ENCODE measurements at regions not wholly inside any gene's neighbourhood (a gene's known extent, or its start where the extent isn't known, plus 50 kb on each side); places are given as distances from the start of the nearest gene placed in this dataset.
A peak's percentile ranks its signal among the peaks of the same experiment; 100 is the strongest.

DNA sequence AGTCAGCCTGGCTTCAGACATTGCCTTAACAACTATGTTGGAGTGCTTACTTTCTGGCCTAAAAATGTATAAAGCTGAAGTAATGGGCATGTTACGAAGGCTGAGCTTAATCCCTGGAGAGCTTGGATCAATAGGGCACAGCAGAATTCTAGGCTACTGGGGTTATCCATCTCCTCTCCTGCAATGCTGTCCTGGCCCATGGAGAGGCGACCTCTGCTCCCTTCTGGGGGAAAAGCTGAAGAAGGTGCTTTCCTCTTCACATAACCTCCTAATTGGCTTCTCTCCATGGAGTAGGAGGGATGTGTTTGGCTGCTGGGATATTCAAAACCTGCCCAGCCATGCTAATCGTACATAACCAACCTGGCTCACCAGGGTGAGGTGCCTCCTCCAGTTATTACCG, 403.5 kb downstream of the DMRT2 start:
- ATAC-seq, result no peak
- intact Hi-C loops (cut with DNase I, micrococcal nuclease), result no loop called here
- DNase-seq, result no peak

DNA sequence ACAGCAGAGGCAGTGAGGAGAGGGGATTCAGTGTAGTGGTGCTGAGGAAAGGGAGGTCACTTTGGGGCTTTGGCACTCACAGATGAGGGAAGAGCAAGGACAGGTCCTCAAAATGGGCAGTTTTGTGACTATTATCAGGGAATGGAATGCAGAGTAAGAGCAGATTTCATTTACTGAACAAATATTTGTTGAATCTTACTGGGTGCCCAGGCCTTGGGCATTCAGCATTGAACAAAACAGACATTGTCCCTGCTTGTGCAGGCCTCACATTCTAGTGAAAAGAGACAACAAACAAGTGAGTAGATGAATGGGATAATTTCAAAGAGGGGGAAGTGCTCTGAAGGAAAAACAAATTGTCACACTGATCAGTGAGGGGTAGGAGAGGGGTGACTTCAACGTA, 404.1 kb downstream of the DMRT2 start:
- ATAC-seq (no peak), DNase-seq (no peak)
- intact Hi-C loops (cut with DNase I, micrococcal nuclease), result no loop called here

DNA sequence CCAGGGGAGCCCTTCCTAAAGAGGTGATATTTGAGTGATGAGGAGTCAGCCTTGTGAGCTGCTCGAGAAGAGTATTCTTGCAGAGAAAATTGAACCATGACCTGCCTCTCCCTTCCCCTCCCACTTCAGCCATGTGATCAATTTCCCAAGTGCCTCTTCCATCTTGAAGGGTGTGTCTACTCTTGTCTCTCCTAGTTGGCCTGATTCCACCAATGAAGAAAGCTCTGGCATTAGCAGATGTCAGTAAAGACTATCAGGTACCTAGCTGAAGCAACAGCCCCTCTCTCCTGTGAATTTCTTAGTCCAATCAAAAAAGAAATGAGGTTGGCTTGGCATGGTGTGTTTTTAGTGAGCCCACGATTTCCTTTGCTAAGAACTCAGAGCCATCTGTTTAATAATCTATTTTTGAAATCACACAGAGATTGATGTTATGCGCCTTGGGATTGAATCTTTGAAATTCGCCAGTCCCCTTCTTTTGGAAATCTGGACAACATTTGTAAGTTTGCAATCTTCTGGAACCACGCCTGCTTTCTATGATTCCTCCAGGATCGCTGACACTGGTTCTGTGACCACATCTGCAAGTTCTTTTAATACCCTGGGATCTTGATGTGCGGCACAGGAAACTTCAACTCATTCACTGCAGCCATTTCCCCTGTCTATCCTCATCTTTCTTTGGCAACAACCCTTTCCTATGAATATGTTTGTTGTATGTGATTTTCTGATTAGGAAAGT, 404.6 kb downstream of the DMRT2 start:
- DNase-seq, result no peak
- peak; percentile 44 for ATAC-seq
- intact Hi-C loops (cut with DNase I, micrococcal nuclease), result no loop called here

DNA sequence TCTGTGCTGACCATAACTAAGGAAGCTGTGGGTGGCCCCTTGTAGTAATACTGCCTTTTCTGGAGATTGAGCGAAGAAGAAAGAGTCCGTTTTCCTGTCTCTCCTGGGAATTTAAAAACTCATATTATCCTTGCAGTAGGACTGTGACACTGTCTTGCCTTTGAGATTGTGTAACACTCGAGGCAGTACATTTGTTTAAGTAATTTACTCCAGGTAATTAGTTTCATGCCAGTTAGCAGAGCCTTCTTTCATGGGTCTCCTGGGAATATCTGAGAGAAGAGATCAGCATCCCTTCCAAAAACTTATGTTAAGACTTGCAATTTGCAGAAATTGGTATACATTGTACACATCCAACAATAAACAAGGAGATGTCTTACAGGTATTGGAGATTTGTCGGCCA, 405.6 kb downstream of the DMRT2 start:
- no peak for ATAC-seq
- intact Hi-C loops (cut with DNase I, micrococcal nuclease), result no loop called here

DNA sequence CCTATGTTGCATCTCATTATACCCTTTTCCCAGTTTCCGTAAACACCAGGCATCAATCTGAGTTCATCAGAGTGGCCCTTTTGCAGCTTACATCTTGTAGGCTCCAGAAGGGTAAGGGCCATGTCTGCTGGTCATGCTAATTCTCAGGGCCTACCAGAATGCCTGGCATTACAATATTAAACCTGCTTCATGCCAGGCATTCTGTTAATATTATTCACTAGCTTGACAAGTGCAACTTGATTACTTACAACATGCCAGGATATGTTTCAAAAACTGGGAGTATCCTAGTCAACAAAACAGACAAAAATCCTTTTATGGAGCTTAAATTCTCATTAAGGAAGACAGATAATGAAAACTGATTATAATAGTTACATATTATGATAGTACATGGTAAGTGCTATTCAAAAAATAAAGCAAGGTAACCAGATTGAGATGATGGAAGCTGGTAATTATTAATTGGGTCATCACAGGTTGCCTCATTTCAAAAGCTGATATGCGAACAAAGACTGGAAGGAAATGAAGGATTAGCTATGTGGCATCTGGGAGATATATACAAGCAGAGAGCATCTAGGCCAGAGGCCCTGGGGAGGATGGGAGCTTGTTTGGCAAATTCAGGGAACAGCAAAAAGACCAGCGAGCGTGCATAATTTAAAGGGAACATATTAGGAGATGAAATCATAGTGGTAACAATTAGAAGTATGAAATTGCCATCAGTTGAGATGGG, 406.3 kb downstream of the DMRT2 start:
- no peak for DNase-seq
- intact Hi-C loops (cut with DNase I, micrococcal nuclease), result no loop called here
- ATAC-seq, result no peak

More for the DNA sequence above, 405.6 kb downstream of the DMRT2 start:
- no peak for DNase-seq

DNA sequence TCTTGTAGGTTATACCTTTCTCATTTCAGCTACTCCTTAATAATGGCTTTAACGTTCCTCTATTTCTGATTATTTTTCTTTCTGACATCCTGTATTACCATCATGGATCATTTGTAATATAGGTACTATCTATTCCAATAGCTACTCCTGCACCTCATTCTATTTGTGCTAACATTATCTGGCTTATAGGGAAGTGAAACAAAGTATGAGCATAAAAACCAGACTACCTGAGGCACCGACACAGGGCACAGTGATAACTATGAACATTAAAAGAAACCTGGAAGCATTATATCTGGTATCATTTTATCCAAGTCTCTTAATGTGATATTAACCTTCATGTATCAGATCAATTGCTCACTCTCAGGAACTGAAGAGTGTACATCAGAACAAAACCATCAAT, 407.3 kb downstream of the DMRT2 start:
- ATAC-seq (no peak), DNase-seq (no peak)
- intact Hi-C loops (cut with DNase I, micrococcal nuclease), result no loop called here

DNA sequence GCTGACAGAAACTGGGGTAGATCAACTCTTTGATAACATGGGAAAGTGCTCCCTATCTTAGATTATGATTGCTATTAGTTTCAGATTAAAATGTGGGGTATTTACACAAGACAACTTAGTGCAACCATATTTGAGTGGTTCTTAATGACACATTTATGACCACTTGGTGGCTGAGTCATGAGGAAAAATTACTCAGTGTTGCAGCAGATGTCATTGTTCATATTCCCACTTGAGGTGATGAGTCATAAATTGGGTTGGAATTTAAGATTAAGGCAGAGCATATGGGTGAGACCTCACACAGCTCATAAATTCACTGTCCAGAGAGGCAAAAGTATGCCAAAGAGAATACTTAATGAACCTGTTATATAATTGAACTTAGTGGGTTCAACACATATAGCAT, 408.3 kb downstream of the DMRT2 start:
- ATAC-seq (peak; percentile 21), DNase-seq (no peak)
- intact Hi-C loops (cut with DNase I, micrococcal nuclease), result no loop called here

DNA sequence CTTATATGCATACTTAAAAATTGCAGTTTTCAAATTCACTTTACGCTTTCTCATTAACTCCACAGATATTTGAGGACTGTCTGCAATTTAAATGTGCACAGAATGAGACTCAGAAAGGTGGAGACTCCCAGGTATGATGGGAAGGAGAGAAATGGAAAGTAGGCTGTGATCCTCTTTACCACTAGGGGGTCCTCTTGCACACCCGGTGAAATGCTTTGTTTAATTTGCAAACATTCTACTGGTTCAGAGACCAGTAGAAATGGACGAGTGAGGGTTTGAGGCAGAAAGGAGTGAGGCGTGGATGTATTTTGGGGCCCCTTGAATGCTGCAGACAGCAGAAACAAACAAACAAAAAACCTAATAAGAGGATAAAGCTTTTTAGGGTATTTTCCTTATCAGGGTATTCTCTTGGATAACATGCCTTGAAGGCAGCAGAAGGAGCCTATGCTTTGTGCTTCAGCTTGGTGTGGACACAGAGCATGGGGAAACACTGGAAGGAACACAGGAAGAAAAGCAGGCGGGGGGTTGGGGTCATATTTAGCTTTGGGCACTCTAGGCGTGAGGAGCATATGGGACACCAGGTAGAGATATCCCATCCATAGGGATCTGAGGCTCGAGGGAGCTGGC, 410.1 kb downstream of the DMRT2 start:
- ATAC-seq (peak; percentile 57), DNase-seq (peak in 1 of 2 donors; percentile 6)
- intact Hi-C loops (cut with DNase I, micrococcal nuclease), result no loop called here

DNA sequence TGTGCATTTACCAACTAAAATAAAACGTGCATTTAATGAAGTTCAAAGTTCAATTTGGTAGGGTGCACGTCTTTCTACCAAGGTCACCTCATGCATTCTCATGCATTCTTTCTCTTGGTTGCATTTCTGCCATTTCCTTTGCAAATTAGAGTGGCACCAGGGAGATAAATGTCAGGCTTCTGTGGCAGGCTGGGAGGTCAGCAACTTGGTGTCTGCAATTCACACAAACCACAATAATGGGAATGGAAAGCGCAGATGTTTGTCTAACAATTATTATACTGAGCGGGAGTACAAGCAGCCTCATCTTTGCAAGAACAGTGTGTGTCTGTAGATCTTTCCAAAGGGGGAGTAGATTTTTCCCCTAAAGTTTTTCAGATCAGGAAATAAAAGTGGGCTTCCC, 411.7 kb downstream of the DMRT2 start:
- no peak for ATAC-seq
- DNase-seq, result no peak
- intact Hi-C loops (cut with DNase I, micrococcal nuclease), result no loop called here

DNA sequence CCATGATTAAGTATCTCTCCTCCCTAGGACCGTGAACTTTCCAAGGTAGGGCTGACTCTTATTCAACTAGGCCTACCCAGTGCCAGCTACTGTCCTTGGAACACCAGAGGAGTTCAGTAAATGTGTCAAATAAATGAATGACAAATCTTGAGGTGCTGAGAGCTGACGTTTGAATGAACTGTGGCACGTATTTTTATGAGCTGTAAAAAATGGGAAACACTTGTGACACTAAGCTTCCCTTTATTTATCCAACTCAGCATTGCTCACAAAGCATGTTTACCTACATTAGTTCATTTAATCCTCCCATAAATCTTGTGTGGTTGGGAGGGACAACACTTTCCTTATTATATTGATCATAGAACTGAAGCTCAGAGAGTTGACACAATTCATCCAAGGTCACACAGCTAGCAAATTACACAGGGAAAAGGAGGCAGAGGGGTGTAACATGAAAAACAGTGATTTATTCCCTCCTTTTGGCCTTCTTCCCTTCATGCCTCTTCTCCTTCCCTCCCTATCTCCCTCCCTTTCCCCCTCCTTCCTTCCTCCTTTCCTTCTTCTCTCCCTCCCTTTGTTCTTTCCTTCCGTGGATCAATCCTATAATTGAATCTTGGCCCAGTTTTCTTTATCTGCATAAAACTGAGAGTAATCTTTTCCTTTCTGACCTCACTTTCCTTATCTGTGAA, 412.6 kb downstream of the DMRT2 start:
- intact Hi-C loops (cut with DNase I, micrococcal nuclease), result no loop called here
- DNase-seq, result no peak
- peak; percentile 68 for ATAC-seq

DNA sequence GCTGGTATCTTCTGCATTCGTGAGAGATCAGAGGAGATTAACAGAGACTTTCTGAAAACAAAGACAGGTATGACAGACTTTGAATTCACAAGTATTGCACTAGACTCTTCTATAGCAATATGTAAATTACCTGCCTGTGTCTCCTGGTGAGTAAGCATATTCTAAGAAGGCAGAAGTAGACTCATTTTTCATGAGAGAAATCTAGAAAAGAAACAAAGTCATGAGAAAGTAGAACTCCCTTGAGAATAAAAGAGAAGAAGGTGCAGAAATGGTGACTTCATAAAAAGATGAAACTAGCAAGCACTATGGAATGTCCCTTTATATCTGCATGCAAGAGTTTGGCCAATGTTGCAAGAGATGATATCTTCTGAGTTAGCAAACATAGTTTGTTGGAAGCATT, 419.8 kb downstream of the DMRT2 start:
- intact Hi-C loops (cut with DNase I, micrococcal nuclease), result no loop called here
- ATAC-seq, result no peak

DNA sequence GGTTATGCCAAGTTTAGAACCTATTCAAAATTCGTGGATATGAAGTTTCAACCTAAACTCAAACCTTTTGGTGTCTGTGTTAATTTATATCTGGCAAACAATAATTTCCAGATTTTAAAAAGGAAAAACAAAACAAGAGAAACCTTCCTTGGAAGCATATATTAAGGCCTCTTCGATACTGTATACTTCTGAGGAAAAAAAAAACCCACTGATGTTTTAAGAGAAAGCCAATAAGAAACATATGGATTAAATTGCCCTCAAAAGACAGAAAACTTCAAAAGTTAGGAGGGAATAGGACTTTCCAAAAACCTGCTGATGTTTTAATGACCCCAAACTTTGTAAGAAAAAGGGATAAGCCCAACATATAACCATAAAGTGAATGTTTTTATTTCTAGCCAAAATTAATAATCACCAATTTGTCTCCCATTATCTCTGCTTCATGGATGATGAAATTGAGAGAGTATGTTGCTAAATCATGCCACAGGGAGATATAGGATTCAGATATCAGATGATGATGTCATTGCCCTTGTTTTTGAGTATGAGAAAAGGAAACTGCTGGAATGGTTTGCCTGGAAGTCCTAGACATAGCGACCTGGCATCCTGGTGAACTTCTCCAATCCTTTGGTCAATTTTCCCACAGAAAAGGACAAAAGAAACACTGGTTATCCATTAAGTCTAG, 423.9 kb downstream of the DMRT2 start:
- DNase-seq, result no peak
- no peak for ATAC-seq
- intact Hi-C loops (cut with DNase I, micrococcal nuclease), result no loop called here

More for the DNA sequence above, 419.8 kb downstream of the DMRT2 start:
- DNase-seq, result no peak

DNA sequence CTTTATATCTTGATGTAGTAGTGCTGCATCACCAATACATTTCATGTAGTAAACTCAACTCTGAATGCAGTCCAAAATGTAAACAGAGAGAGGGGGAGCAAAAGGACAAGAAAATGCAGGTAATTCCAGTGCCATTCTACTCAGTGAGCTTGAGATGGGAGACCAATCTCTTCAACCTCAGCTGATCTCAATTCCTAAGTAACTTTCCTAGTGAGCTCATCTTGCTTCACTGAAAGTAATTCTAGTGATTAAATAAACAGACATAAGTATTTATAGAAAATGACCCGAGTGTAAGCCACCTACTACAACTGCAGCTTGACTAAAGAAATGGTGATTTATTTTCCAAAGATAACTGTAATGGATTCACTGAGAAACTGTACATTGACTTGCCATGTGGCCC, 424.5 kb downstream of the DMRT2 start:
- DNase-seq, result no peak
- no peak for ATAC-seq
- intact Hi-C loops (cut with DNase I, micrococcal nuclease), result no loop called here

DNA sequence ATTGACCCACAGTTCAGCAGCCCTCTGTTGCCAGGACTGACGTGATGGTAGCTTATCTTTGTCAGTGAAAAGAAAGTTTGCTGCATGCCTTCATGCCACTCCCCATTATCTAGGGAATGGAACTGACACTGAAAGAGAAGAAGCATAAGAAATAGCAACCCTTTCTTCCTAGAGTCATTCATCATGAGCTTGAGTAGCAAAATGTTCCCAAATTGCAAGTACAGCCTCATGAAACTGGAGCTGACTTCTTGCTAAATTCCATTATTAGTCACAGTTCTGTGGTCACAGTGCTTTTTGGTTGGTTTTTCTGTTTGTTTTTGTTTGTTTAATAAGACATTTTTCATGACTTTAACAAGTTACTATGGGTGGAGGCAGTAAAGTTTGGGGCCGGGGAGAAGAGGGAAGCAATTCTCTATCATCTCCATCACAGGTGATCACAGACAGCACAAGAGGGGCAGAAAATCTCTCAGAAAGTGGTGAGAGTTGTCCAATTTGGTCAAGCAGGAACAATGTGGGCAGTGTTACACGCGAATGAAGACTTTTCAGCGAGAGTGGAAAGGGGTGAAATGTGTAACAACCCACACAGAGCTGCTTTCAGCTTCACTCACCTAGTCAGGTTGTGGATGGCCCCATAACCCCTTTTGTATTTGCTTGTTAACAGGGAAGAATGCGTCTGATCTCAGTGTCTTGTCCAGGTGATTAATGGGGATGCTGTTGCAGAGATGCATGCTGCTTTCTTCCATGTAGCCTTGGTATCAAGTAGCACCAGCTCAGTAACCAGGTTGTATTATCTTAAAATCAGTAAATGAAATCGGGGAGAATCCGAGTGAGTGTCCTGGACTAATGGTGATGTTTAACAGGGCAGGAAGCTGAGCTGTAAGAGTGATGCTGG, 440.4 kb downstream of the DMRT2 start:
- DNase-seq, result no peak
- intact Hi-C loops (cut with DNase I, micrococcal nuclease), result no loop called here
- ATAC-seq, result no peak

DNA sequence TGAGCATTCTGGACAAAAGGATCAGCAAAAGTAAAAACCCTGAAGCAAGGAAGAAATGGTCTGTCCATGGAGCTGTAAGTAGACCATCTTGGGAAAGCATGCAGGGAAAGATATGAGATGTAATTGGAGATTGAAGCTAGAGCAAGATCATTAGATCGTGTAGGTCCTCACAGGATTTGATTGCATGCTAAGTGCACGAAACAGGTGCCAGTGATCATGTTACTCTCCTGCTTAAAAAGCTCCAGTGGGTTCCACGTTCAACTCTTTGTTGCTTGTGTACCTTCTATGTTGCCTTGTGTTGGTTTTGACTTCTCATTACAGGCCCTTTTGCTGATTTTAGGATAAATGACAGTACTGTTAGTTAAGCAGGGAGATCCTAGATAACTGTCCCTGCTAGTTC, 442.0 kb downstream of the DMRT2 start:
- DNase-seq (no peak), ATAC-seq (no peak)
- intact Hi-C loops (cut with DNase I, micrococcal nuclease), result no loop called here

DNA sequence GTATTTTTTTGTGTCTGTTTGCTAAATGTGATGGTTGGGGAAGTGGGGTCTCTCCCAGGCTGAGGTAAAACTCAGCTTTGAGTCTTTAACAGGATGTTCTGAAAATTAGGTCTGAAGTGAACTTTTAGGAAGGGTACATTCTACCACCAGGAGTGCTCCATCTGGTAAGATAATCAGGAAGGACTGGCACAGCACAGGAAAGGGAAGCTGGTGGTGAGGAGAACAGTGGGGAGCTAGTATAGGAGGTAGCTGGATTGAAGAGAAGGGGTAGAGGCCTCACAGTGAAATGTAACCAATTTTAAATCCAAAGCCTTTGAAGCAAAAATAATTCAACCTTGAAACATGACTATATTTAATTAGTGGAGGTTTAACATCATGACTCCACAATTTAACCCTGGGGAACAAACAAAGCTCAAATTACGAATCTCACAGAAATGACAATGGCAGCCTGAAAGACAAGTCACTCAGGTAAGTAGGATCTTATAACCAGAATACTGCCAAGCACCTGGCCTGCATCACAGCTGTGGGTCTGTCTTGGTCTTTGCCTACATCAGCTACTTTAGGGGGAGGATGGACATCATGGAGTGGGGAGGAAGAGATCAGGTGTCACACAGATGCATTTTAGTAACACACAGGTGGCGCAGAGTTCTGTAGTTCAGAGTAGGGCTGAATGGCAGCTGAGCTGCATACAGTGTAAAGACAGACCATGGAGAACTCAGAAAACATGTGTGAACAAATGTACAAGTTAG, 445.3 kb downstream of the DMRT2 start:
- ATAC-seq, result no peak
- no peak for DNase-seq
- intact Hi-C loops (cut with DNase I, micrococcal nuclease), result no loop called here

DNA sequence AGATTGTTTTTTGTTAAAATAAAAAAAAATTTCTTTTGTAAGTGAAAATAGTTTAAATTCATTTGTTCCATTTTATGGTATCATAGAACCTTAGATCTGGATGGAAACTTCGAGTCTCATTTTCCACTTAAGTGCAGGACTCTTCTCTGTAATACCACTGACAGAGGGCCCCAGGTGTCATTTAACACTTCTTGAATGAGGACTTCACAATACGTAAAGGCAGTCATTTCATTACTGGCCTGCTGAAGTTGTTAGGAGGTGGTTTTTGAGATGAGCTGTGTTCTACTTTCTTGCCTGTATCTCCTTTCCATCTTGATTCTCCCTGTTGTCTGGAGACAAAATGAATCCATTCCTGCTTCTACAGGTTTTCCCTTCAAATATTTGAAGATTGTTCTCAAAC, 455.3 kb downstream of the DMRT2 start:
- ATAC-seq (no peak), DNase-seq (no peak)
- intact Hi-C loops (cut with DNase I, micrococcal nuclease), result no loop called here

DNA sequence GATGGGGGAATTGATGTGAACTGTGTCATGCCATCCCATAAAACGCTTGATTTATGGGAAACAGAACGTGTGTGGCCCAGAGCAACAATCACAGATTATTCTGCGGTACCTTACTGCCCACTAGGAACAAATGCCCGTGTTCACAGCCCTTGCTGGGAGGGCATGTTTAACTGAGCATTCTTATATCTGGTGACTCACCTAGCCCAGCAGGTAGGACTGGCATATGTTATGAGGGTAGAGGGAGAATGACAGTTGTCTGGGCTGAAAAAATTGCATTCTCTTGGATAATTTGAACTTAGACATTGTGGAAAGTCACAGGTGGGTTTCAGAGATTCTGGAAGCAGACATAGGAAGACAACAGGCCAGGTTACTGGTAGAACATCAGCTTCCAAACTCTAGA, 460.6 kb downstream of the DMRT2 start:
- no peak for DNase-seq
- intact Hi-C loops (cut with DNase I, micrococcal nuclease), result no loop called here

More for the DNA sequence above, 460.6 kb downstream of the DMRT2 start:
- ATAC-seq, result no peak
